Parathyroid adenoma (tissue), 2 donors: ENCODE measurements at regions not wholly inside any gene's neighbourhood (a gene's known extent, or its start where the extent isn't known, plus 50 kb on each side); places are given as distances from the start of the nearest gene placed in this dataset.

Source experiments
- H2AFZ ChIP-seq: fragments of 300-600 bp; sonication (generic); one replicate; pipeline ENCODE4 v1.7.0; 2017; ENCODE audit warnings: antibody characterized with exemption, mild to moderate bottlenecking
- H3K27ac ChIP-seq: fragments of 300-600 bp; sonication (generic); one replicate; pipeline ENCODE4 v1.7.0; 2017
- H3K27me3 ChIP-seq: fragments of 300-600 bp; sonication (generic); one replicate; pipeline ENCODE4 v1.7.0; 2017; ENCODE audit warnings: low read length; ENCODE audit not compliant: control insufficient read depth, insufficient read depth
- H3K36me3 ChIP-seq: fragments of 300-600 bp; sonication (generic); one replicate; pipeline ENCODE4 v1.7.0; 2017; ENCODE audit warnings: low read length; ENCODE audit not compliant: control insufficient read depth, insufficient read depth
- H3K4me1 ChIP-seq: fragments of 300-600 bp; sonication (generic); one replicate; pipeline ENCODE4 v1.7.0; 2017; ENCODE audit warnings: control low read depth
- H3K4me2 ChIP-seq: fragments of 300-600 bp; sonication (generic); one replicate; pipeline ENCODE4 v1.7.0; 2017; ENCODE audit warnings: low read length
- H3K4me3 ChIP-seq: fragments of 300-600 bp; sonication (generic); one replicate; pipeline ENCODE4 v1.7.0; 2017; ENCODE audit warnings: low read depth, low read length
- H3K79me2 ChIP-seq: fragments of 300-600 bp; sonication (generic); one replicate; pipeline ENCODE4 v1.7.0; 2017; ENCODE audit warnings: control low read depth
- H3K9ac ChIP-seq: fragments of 300-600 bp; sonication (generic); one replicate; pipeline ENCODE4 v1.7.0; 2017; ENCODE audit warnings: mild to moderate bottlenecking
- H3K9me3 ChIP-seq: fragments of 300-600 bp; sonication (generic); one replicate; pipeline ENCODE4 v1.7.0; 2017; ENCODE audit warnings: low read length; ENCODE audit not compliant: control insufficient read depth
- CTCF ChIP-seq: fragments of 300-600 bp; sonication (generic); IDR thresholded peaks from one replicate; pipeline ENCODE4 v1.7.0; 2017; ENCODE audit warnings: antibody characterized with exemption, mild to moderate bottlenecking
- donor health status: primary hyperparathyroidism.

- Histone ChIP-seq H3K9ac (no peak overlapping the region), H3K4me1 (no peaks in the 10 kb centered on the region), H3K36me3 (no peaks in the 10 kb centered on the region), H3K27ac (no peak overlapping the region), H3K9me3 (no peaks in the 10 kb centered on the region), H3K4me2 (no peak overlapping the region), H3K79me2 (no peaks in the 10 kb centered on the region), H3K27me3 (no peaks in the 10 kb centered on the region), H3K4me3 (no peak overlapping the region), H2AFZ (no peak overlapping the region)
- no peak for TF ChIP-seq CTCF
Observed at GRCh38 chr7:40986351-40986873, 716.5 kb downstream of the INHBA start.

- TF ChIP-seq CTCF, result no peak
- Histone ChIP-seq H3K4me3 (no peak overlapping the region), H3K36me3 (no peaks in the 10 kb centered on the region), H3K27me3 (no peaks in the 10 kb centered on the region), H3K27ac (no peak overlapping the region), H3K9ac (no peak overlapping the region), H3K9me3 (no peaks in the 10 kb centered on the region), H3K4me2 (no peak overlapping the region), H2AFZ (no peak overlapping the region), H3K79me2 (no peaks in the 10 kb centered on the region), H3K4me1 (no peaks in the 10 kb centered on the region)
Observed at GRCh38 chr7:40983111-40983510, 719.8 kb downstream of the INHBA start.

- Histone ChIP-seq H3K79me2 (no peaks in the 10 kb centered on the region), H3K9ac (no peak overlapping the region), H3K4me3 (no peak overlapping the region), H3K9me3 (no peaks in the 10 kb centered on the region), H3K27me3 (no peaks in the 10 kb centered on the region), H3K27ac (no peak overlapping the region), H3K4me1 (no peaks in the 10 kb centered on the region), H3K36me3 (no peaks in the 10 kb centered on the region), H2AFZ (no peak overlapping the region), H3K4me2 (no peak overlapping the region)
- TF ChIP-seq CTCF, result no peak
Observed at GRCh38 chr7:40979296-40979695, 723.6 kb downstream of the INHBA start.

GRCh38 chr7:40978047-40978446 lies 724.8 kb downstream of the INHBA start:
- no peak for TF ChIP-seq CTCF
- no peak overlapping the region for H3K4me3 ChIP-seq
- H3K9me3 ChIP-seq, result no peaks in the 10 kb centered on the region
- H3K4me1 ChIP-seq, result no peaks in the 10 kb centered on the region
- H3K79me2 ChIP-seq, result no peaks in the 10 kb centered on the region
- H3K4me2 ChIP-seq, result no peak overlapping the region
- H2AFZ ChIP-seq, result no peak overlapping the region
- H3K27me3 ChIP-seq, result no peaks in the 10 kb centered on the region
- no peak overlapping the region for H3K9ac ChIP-seq
- H3K27ac ChIP-seq, result no peak overlapping the region
- no peaks in the 10 kb centered on the region for H3K36me3 ChIP-seq

- no peak overlapping the region for H3K9ac ChIP-seq
- no peaks in the 10 kb centered on the region for H3K79me2 ChIP-seq
- no peaks in the 10 kb centered on the region for H3K36me3 ChIP-seq
- H3K4me3 ChIP-seq, result no peak overlapping the region
- no peaks in the 10 kb centered on the region for H3K9me3 ChIP-seq
- no peaks in the 10 kb centered on the region for H3K27me3 ChIP-seq
- H2AFZ ChIP-seq, result no peak overlapping the region
- H3K4me2 ChIP-seq, result no peak overlapping the region
- H3K4me1 ChIP-seq, result no peaks in the 10 kb centered on the region
- H3K27ac ChIP-seq, result no peak overlapping the region
- no peak for TF ChIP-seq CTCF
Observed at GRCh38 chr7:40977533-40977932, 725.4 kb downstream of the INHBA start.
